Activated CD8-positive, alpha-beta memory T cell treated with anti-CD3 and anti-CD28 coated beads, Interleukin-2, amount 50 U/mL, for 1 hour (primary cell): ENCODE measurements at regions not wholly inside any gene's neighbourhood (a gene's known extent, or its start where the extent isn't known, plus 50 kb on each side); places are given as distances from the start of the nearest gene placed in this dataset.

Source experiments
- DNase-seq: peaks from one replicate; pipeline ENCODE4 v3.0.0-alpha.2; 2020; ENCODE audit errors: extremely low read depth

DNA sequence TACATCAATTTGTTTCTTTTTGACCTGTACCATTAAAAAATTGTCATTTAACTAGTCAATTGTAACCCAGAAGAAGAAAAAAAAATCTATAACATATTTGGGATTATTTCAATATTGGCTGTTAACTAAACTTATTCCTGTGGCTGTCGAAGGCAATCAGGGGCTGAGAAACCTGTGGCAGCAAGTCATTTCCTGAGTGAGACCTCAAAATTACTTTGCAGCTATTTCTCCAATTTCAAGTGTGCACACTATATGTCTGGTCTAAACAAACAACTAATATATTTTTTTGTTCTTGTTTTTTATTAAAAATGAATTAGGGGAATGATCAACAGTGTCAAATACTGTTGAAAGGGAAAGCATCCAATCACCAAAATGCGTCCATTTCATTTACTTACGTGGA, 1357.6 kb upstream of the B3GALT2 start:
- DNase-seq = no peak

DNA sequence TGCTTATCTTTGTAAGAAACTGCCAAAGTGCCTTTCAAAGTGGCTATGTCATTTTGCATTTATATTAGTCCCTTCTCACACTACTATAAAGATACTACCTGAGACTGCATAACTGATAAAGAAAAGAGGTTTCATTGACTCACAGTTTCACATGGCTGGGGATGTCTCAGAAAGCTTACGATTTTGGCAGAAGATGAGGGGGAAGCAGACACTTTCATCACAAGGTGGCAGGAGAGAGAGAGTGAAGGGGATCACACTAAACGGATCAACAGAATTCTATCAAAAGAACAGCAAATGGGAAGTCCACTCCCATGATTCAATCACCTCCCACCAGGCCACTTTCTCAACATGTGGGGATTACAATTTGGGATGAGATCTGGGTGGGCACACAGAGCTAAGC, 1352.0 kb upstream of the B3GALT2 start:
- DNase-seq = no peak

DNA sequence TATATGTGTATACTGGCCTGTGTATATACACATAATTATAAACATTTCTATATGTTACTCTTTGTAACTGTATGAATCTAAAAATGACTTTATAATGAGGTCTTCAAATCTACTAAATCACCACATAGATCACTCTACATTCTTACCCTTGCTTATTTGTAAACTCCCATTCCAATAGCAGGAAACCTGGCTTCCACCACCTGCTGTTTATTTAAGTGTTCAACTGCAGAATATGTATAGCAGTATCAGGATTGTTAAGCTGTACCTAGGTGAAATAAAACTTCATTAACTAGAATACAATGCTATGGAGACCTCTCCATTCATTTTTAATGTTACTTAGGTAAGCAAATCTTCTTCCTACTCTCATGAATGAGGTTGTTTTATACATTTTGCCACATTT, 1351.1 kb upstream of the B3GALT2 start:
- DNase-seq = no peak

DNA sequence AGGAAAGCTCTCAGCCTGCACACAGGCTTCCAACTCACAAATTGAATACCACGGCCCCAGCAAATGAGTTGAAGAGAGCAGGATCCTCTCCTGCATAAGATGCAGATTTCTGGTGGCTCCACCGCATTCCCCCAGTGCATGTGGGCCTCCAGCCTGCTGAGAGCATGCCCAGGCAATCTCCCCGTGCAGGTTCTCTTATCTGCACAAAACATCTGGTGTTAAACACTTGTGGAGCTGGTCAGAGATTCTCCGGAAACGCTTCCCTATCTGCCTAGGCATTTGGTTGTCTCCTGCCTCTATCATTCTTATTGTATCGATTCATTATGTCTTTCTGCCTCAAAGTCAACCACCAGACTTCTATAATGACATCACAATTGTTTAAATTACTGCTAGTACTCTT, 1349.0 kb upstream of the B3GALT2 start:
- no peak for DNase-seq

DNA sequence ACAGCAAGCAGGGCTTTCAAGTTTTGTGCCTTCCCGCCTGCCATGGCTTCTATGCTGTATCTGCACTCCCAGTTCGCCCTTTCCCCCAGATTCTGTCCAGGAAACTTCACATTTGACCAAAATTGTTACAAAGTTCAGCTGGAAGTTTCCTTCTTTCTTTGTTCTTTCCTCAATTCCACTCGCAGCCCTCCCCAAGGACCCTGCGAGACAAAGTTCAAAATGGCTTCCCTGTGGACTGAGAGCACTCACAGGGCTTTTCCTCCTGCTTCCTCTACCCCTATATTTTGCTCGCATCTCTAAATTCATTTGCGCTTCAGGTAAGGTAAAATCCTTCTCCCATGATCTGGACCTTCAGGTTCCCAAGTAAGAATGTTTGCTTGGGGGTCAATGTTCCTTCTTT, 1348.4 kb upstream of the B3GALT2 start:
- DNase-seq = no peak

DNA sequence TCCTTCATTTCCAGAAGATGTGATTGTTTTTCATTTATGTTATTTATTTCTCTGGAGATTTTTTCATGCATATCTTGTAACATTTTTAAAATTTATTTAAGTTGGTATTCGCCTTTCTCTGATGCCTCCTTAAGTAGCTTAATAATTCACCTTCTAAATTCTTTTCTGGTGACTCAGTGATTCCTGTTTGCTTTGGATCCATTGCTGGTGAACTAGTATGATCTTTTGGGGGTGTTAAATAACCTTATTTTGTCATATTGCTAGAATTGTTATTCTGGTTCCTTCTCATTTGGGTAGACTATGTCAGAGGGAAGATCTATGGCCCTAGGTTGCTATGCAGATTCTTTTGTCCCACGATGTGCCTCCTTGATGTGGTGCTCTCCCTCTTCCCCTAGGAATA, 1347.2 kb upstream of the B3GALT2 start:
- no peak for DNase-seq

DNA sequence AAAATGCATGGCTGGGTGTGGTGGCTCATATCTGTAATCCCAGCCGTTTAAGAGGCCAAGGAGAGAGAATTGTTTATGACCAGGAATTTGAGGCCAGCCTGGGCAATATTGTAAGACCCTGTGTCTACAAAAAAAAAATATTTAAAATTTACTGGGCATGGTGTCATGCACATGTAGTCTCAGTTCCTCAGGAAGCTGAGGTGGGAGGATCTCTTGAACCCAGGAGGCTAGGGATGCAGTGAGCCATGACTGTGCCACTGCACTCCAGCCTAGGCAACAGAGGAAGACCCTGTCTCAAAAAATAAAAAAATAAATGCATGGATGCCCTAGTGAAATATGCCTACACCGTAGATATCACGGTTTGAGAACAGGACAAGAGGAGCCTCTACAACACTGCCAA, 1331.2 kb upstream of the B3GALT2 start:
- no peak for DNase-seq

DNA sequence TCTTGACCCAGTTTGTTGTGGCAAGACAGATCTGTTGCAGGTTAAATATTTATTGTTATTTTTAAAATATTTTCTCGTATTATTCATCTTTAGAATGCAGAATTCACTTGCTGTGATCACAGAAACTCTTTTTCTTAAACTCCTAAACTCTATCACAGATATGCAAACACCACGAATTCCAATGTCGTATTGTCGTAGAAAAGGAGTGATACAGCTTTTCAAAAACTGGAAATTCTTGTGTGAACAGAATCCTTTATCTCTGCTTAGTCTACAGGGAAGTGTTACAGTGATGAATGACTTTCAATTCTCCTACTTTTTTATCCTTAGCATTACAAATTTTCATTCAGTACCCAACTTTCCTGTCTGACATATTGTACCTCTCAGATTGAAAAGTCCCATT, 1329.5 kb upstream of the B3GALT2 start:
- no peak for DNase-seq

DNA sequence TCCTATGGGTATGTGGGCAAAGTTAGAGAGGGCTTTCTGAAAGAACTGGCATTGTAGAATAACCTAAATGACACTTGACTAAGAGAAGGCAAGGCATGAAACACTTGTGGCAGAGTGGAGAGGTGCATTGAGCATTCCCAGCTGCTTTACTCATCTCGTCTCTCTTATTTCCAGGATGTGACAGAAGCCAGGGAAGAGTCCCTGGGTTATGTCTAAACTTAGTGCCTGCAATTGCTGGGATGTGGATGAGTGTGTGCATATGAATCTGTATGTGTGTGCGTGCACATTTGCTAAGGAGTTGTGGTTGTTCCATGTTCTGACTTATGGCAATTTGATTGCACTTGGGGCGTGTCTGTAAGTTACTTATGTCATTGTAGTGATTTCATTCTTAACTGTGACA, 1326.5 kb upstream of the B3GALT2 start:
- DNase-seq = no peak

DNA sequence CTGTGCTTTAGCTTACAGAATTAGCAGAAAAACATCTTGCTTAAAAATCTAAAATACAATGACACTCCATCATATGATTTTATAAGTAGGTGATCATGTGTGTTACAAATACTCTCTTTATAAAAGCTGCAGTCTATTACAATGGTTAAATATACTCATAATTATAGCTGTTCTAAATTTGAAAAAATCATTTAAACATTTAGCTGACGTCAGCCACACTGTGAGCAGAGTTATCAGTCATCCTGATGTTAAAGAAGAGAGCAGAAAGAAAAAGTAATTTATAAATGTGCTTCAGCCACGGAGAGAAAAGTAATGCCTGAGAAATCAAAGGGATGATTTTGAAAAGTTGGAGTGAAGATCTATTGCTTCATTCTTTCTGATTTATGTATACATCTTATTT, 1325.9 kb upstream of the B3GALT2 start:
- no peak for DNase-seq

DNA sequence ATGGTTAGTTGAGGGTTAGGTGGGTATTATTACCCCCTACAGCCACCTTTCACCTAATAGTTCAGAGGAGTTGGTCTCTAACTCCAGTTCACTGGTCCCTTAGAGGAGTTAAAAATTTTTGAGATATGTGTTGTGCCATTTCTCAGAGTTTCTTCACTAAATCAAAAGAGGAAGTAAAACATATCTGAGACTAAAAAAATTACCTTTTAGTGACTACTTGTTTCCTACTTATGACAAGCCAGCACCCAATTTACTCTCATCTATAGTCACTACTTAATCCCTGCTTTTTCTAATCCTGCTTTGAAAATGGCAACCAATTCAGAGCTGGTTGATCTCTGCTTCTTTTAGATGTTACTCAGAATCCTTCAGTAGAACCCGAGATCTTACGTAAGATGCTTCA, 1316.8 kb upstream of the B3GALT2 start:
- no peak for DNase-seq

DNA sequence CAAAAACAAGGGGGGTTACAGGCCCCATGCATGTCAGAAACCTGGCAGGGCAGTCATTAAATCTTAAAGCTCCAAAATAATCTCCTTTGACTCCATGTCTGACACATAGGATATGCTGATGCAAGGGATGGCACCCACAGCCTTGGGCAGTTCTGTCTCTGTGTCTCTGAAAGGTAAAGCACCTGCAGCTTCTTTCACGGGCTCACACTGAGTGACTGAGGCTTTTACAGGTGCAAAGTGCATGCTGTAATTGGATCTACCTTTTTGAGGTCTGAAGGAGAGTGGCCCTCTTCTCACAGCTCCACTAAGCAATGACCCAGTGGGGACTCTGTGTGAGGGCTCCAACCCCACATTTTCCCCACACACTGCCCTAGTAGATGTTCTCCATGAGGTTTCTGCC, 1309.0 kb upstream of the B3GALT2 start:
- no peak for DNase-seq

DNA sequence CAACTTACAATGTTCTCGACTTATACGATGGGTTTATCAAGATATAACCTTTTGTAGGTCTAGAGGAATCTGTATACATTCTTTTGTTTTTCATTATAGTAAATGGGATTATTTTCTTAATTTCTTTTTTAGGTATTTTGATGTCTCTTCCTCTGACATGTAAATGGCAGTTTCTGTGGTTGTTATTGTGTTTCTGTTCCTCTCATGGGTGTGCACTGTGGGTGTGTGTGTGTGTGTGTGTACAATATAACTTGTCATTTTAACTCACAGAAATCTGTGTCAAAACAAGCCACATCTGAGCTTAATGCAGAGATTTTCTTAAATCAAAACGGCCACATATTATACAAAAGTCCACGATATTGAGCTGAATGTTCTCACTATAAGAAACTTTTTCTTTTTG, 1300.8 kb upstream of the B3GALT2 start:
- no peak for DNase-seq

DNA sequence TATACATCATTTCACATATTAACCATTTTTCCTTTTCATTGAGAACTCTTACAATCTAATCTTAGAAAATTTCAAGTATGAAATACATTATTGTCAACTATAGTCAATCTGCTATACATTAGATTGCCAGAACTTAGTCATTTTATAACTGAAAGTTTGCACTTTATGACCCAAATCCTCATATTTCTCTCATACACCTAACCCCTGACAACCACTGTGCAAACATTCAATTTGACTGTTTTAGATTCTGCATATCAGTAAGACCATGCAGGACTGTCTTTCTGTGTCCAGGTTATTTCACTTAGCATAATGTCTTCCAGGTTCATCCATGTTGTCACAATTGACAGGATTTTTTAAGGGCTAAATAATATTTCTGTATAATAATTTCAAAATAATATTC, 1299.0 kb upstream of the B3GALT2 start:
- no peak for DNase-seq

DNA sequence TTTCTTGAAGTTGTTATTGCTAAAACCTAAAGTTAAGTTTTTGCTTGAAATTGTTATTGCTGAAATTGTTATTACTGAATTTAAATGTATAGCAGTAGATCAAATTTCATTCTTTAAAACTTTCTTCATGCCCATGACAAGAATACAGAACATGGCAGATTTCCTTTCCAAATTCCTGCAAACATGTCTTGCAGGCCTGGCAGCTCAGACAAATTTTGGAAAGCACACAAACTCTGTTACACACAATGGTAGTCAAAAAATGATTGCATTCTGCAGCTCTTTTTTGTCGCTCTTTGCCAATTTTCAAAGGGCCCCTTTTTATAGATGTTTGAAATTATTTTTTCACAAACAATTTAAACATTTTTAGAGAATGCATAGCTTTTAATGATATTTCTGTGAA, 1292.3 kb upstream of the B3GALT2 start:
- DNase-seq = no peak

DNA sequence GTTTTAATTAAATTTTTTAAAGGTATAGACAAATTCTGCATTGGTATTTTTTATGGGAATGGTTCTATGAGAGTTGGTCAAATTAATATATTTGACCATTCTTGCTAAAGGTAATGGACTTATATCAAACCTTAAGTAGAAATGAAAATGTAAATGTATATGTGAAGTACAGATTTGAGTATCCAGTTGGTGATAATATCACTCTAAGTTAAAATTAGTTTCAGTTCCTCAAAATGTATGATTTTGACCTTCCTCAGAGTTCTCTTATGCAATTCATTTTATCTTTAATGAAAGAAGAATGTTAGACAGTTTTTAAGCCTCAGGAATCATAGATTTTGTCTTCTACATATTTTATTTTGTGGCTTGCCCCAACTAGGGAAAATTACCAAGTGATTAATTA, 1291.5 kb upstream of the B3GALT2 start:
- DNase-seq = no peak

DNA sequence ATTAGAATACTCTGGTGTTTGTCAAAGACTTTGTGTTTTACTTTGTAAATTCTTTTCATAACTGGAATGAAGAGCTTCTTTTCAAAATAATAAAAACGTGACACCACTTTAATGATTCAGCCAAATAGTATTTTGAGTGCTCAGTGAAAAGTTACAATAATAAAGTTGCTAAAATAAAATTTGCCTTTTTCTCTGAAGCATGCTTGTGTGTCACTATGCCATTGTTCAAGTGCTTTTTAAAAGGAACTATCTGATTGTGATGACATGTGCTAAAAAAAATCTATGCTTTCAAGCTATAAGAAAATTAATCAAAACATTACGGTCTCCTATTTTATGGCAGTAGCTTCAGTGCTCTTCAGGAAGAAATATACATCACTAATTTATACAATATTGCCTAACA, 1290.5 kb upstream of the B3GALT2 start:
- DNase-seq = no peak

DNA sequence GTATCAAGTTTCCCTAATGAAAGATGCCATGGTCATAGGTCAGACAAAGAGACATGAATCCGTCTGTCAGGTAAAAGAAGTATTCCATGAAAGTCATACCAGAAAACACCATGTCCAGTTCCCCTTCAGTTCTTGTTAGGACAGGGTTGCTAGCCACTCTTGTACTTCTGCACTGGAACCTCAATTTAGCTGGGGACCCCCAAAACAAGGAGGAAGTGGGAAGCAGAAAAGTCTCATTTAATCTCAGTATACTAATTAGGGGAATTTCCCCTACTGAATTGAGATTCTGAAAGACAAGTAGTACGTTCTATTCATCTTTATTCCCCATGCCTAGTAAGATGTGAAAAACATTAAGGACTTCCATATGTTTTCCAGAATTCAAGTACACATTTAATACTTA, 1289.9 kb upstream of the B3GALT2 start:
- DNase-seq = no peak

DNA sequence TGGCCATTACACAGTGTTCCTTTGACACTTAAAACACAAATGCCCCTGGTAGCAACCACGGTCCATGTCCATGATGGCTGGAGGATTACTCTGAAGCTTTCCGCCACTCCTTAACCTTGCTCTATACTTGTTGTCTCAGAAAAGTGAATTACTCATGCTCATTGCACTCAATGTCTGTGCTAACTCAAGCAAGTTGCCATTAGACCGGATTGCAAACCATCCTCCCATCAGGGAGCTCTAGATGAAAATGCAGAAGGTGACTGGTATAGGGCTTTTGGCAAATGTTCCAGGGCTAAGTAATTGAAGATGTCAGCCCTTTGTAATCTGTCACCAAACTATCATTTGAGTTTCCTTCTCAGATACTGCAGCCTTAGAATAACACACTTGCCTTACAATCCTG, 1288.3 kb upstream of the B3GALT2 start:
- no peak for DNase-seq

DNA sequence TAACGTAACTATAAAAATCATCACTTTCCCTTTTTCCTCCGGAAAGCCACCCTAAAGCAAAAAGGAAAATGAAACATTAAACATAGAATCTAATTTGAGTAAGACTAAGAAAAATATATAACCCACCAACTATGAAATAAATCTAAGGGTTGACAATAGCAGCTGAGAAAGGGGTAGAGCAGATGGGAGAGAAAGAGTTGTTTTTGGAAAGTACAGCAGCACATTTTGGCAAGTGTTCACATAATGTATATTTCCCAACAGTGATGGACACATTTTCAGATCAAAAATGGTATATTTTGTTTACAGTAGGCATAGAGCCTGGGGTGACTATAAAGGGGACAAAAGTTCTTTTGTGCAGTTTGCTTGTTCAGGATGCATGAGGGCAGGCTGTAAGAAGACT, 1287.4 kb upstream of the B3GALT2 start:
- DNase-seq = no peak

DNA sequence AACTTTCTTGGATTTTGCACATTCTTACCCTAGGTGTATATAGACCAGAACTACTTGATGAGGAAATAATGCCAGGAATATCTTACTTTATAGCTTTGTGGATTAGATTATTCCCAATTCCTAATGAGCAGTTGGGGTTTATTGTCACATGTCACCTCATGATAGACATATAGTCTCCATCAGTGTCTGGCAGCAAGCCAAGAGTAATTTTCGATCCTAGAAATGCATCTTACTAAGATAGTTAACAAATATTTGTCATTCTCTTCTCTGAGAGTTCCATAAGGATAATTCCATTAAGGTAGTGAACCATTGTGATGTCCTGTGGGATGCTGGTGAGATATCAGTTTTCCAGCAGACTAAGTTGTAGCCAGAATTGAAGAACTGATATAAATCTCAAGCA, 1282.9 kb upstream of the B3GALT2 start:
- no peak for DNase-seq

DNA sequence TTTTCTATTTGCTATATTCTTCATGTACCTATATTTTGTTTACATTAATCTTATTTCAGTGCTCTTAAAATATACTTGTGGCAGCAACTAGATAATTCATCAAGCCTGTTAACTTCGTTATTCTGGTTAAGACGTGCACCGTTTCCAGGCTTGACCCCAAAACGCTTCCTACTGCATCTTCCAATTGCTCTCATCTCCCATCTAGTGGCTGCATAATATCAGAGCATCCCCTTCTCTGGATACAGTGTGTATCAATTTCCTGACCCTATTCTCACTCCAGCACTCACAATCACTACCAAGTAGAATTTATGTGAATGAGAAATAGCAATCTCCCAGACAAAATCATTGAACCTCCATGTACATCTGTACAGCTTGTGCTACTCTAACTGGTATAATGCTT, 1280.3 kb upstream of the B3GALT2 start:
- no peak for DNase-seq

DNA sequence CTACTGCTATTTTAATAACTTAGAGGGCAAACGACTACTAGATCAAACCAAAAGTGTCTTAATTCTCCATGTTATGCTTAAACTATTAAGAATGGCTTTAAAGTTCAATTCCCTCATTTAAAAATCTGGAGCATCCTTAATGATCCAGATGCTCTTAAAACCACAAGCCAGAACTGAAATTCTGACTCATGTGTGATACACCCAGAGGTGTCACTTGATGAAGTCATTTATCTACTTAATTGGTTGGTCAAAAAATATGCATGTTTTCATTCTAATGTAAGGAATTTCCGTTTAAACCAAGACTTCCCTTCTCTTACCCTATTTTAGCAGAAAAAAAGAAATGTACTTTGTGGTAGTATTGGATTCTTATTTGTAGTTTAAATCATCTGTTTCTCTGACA, 1261.2 kb upstream of the B3GALT2 start:
- no peak for DNase-seq

DNA sequence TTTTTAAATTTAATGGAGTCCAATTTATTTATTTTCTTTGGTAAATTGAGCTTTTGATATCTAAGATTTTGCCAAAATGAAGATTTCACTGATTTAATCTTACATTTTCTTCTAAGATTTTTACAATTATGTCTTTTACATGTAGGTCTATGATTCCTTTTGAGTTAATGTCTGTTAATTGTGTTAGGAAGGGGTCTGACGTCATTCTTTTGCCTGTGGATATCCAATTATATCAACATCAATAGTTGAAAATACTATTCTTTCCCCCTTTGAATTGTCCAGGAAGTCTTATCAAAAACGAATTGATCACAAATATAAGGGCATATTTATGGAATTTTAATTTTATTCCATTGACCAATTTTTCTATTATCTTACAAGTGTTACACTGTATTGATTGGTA, 1258.8 kb upstream of the B3GALT2 start:
- DNase-seq = no peak

DNA sequence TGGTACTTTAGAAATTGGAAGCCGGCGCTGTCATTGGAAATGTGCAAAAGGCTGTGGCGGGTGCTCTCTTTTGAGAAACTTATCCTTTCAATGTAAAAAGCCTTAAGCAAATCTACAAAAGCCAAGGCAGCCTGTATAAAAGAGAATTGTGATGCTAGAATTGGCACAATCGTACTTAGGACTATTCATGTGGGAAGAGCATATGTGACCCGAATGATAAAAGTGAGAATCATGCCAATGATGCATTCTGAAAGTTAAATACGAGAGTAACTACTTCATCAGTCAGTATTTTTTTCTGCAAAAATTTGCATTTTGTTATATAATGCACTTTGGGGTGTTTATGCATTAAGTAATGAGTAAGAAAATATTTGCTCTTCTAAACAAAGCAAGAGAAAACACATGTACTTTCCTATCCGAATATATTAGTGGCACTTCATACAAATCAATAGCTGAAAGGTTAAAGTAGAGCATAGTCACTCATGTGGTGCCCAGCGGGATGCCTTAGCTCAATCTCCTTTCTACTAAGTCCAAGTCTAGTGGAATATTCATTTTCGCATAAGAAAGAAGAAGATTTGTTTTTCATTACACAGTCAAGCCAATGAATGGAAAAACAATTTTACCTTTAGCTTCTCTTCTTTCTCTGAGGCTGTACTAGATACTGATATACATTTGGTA, 1256.6 kb upstream of the B3GALT2 start:
- DNase-seq = no peak
